ENCODE measurements at regions not wholly inside any gene's neighbourhood (a gene's known extent, or its start where the extent isn't known, plus 50 kb on each side); places are given as distances from the start of the nearest gene placed in this dataset.
"Not testable (repeated sequence)": the region's sequence is repeated elsewhere in the genome, so short reads cannot be mapped to it uniquely, and the experiment has no call there.

- no peak for DNase-seq (ENCODE audit: insufficient read length, low spot score)
Observed at GRCh38 chr10:35819011-35819410, 176.9 kb upstream of the FZD8 start.

GRCh38 chr10:35817109-35817508 lies 175.0 kb upstream of the FZD8 start:
- FAIRE-seq: not testable (repeated sequence)

More at GRCh38 chr10:35819011-35819410, 176.9 kb upstream of the FZD8 start:
- no peak for TF ChIP-seq POLR2A (IDR thresholded peaks at IDR 0.05; ENCODE audit: low read depth, low read length)
- no peak for FAIRE-seq

GRCh38 chr10:35813219-35813618 lies 171.1 kb upstream of the FZD8 start:
- no peak for TF ChIP-seq POLR2A (IDR thresholded peaks at IDR 0.05; ENCODE audit: low read depth, low read length)
- FAIRE-seq: no peak
- DNase-seq (ENCODE audit: insufficient read length, low spot score): no peak

More at GRCh38 chr10:35817109-35817508, 175.0 kb upstream of the FZD8 start:
- DNase-seq (ENCODE audit: insufficient read length, low spot score): not testable (repeated sequence)

GRCh38 chr10:35808344-35808743 lies 166.2 kb upstream of the FZD8 start:
- FAIRE-seq (no peak), DNase-seq (ENCODE audit: insufficient read length, low spot score) (no peak)
- no peak for TF ChIP-seq POLR2A (IDR thresholded peaks at IDR 0.05; ENCODE audit: low read depth, low read length)

- FAIRE-seq: no peak
- no peak for TF ChIP-seq POLR2A (IDR thresholded peaks at IDR 0.05; ENCODE audit: low read depth, low read length)
- no peak for DNase-seq (ENCODE audit: insufficient read length, low spot score)
Observed at GRCh38 chr10:35803046-35803445, 160.9 kb upstream of the FZD8 start.

- no peak for DNase-seq (ENCODE audit: insufficient read length, low spot score)
- FAIRE-seq: no peak
- TF ChIP-seq POLR2A (IDR thresholded peaks at IDR 0.05; ENCODE audit: low read depth, low read length): no peak
Observed at GRCh38 chr10:35797187-35797586, 155.1 kb upstream of the FZD8 start.

GRCh38 chr10:35795131-35795824 lies 153.2 kb upstream of the FZD8 start:
- no peak for FAIRE-seq
- DNase-seq (ENCODE audit: insufficient read length, low spot score): no peak
- no peak for TF ChIP-seq POLR2A (IDR thresholded peaks at IDR 0.05; ENCODE audit: low read depth, low read length)

- no peak for TF ChIP-seq POLR2A (IDR thresholded peaks at IDR 0.05; ENCODE audit: low read depth, low read length)
- no peak for DNase-seq (ENCODE audit: insufficient read length, low spot score)
- no peak for FAIRE-seq
Observed at GRCh38 chr10:35794703-35795102, 152.6 kb upstream of the FZD8 start.

GRCh38 chr10:35792291-35792690 lies 150.2 kb upstream of the FZD8 start:
- TF ChIP-seq POLR2A (IDR thresholded peaks at IDR 0.05; ENCODE audit: low read depth, low read length): no peak
- FAIRE-seq: no peak
- DNase-seq (ENCODE audit: insufficient read length, low spot score): no peak

GRCh38 chr10:35789996-35790395 lies 147.9 kb upstream of the FZD8 start:
- DNase-seq (ENCODE audit: insufficient read length, low spot score) (no peak), FAIRE-seq (no peak)
- no peak for TF ChIP-seq POLR2A (IDR thresholded peaks at IDR 0.05; ENCODE audit: low read depth, low read length)

GRCh38 chr10:35784751-35785150 lies 142.7 kb upstream of the FZD8 start:
- DNase-seq (ENCODE audit: insufficient read length, low spot score) (no peak), FAIRE-seq (no peak)
- TF ChIP-seq POLR2A (IDR thresholded peaks at IDR 0.05; ENCODE audit: low read depth, low read length): no peak

GRCh38 chr10:35783305-35783838 lies 141.3 kb upstream of the FZD8 start:
- FAIRE-seq: no peak
- TF ChIP-seq POLR2A (IDR thresholded peaks at IDR 0.05; ENCODE audit: low read depth, low read length): no peak
- no peak for DNase-seq (ENCODE audit: insufficient read length, low spot score)

GRCh38 chr10:35781643-35782035 lies 139.5 kb upstream of the FZD8 start:
- no peak for FAIRE-seq
- no peak for DNase-seq (ENCODE audit: insufficient read length, low spot score)
- no peak for TF ChIP-seq POLR2A (IDR thresholded peaks at IDR 0.05; ENCODE audit: low read depth, low read length)

GRCh38 chr10:35780970-35781642 lies 139.0 kb upstream of the FZD8 start:
- TF ChIP-seq POLR2A (IDR thresholded peaks at IDR 0.05; ENCODE audit: low read depth, low read length): no peak

GRCh38 chr10:35778306-35778705 lies 136.2 kb upstream of the FZD8 start:
- FAIRE-seq: no peak
- no peak for DNase-seq (ENCODE audit: insufficient read length, low spot score)
- no peak for TF ChIP-seq POLR2A (IDR thresholded peaks at IDR 0.05; ENCODE audit: low read depth, low read length)

More at GRCh38 chr10:35780970-35781642, 139.0 kb upstream of the FZD8 start:
- no peak for DNase-seq (ENCODE audit: insufficient read length, low spot score)
- no peak for FAIRE-seq

- DNase-seq (ENCODE audit: insufficient read length, low spot score); FAIRE-seq: not testable (repeated sequence)
Observed at GRCh38 chr10:35776557-35776956, 134.5 kb upstream of the FZD8 start.
